ENCODE measurements at regions not wholly inside any gene's neighbourhood (a gene's known extent, or its start where the extent isn't known, plus 50 kb on each side); places are given as distances from the start of the nearest gene placed in this dataset.
"Not testable (repeated sequence)": the region's sequence is repeated elsewhere in the genome, so short reads cannot be mapped to it uniquely, and the experiment has no call there.

DNA sequence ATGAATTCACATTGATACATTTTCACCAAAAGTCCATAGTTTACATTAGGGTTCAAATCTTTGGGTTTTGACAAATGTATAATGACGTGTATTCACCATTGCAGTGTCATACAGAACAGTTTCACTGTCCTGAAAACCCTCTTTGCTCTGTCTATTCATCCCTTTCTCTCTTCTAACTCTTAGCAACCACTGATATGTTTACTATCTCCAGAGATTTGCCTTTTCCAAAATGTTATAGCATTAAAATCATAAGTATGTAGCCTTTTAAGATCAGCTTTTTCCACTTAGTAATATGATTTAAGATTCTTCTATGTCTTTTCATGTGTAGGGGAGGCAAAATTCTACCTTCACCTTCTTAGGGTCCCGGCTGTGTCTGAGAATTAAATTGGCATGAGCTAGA lies 203.8 kb downstream of the TPRG1 start:
- no peak for DNase-seq

DNA sequence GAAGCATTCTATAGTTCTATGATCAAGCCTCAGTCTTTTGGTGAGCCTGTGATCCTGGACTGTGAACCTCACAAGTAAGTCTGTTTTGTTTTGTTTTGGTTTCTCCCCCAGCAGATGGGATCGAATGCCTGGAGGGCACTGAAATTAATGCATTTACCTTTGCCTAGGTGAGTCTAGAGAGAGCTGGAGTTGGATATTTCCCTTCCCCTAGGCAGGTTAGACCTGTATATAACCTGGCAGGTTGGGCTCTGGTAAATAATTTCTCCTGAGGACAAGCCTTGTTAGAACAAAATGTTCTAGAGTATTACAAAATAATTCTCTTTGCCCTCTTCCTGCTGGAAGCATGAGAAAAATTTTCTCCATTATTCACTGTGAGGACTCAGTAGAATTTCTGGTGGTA lies 211.9 kb downstream of the TPRG1 start:
- no peak for DNase-seq

DNA sequence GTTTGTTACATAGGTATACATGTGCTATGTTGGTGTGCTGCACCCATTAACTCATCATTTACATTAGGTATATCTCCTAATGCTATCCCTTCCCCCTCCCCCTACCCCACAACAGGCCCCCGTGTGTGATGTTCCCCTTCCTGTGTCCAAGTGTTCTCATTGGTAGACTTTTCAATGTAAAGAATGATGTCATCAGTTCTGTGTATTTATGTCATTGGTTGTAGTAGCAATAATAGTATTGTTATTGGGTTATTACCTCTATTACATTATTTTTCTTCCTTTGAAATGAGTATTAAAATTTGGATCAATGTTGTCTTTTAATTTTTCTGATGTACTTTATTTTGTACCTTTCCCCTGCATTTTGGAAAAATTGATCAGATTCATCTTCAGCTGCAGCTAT lies 214.1 kb downstream of the TPRG1 start:
- not testable (repeated sequence) for DNase-seq

DNA sequence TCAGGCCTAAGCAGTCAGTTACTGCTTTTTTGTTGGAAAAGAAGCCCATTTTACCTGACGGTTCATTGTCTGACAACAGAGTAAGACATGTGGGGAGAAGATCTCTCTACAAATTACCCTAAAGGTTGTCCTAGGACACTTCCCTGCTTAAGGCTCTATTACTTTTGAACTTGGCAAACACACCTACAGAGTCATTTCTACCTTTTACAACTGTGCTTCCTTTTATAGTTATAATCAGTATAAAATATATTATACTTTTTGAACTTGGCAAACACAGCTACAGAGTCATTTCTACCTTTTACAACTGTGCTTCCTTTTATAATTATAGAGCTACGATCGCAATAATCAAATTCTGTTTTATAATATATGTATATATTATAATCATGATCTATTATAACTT lies 215.0 kb downstream of the TPRG1 start:
- DNase-seq: no peak

DNA sequence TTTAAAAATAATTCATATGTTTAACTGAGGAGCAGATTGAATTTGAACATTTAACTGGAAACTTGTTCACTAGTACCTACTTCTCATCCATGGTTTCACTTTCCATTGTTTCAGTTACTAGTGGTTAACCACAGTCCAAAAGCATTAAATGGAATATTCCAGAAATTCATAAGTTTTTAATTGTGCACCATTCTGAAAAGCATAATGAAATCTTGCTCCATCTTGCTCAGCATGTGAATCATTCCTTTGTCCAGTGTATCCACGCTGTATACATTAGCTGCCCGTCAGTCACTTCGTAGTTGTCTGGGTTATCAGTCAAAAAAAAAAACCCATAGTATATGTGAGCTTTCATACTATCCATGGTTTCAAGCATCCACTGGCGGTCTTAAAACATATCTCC lies 217.6 kb downstream of the TPRG1 start:
- DNase-seq: no peak

DNA sequence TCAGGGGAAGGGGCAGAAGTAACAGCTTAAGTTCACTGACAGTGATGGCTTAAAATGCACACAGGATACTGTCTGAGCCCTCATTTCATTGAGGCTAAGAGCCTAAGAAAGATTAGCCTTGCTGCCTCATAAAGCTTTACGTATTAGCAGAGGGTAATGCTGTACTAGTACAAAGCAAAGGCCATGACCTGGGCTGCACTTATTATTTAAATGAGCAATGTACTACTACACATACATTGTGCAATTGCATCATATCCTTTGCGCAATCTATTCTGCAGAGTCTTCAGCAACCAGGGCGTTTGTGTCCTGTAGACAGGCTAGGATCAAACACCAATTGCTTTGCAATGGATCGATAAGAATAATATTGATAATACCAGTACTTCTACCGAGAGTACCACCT lies 221.8 kb downstream of the TPRG1 start:
- DNase-seq: no peak

DNA sequence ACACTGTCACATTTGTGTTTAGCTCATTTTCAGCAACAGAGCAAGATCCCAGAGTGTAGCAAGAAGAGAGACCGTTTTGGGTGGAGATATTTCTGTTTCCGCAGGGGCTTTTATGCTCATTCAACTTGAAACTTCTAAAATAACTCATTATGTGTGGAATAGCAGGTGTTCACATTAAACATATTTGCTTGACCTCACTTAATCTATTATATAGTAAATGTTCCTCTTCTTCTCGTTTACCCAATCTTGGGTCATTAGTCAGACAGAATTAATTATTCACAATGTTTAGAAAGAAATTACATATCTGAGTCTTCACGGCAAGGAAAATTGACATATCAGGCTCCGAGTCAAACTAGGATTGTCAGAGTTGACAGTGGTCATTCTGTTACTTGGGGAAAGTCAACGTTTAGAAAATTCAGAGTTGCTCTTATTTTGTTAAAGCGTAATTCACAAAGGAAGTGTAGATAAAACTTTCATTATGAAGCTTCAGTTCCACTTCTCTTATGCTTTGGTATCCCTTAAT lies 222.9 kb downstream of the TPRG1 start:
- DNase-seq: peak; percentile 77

DNA sequence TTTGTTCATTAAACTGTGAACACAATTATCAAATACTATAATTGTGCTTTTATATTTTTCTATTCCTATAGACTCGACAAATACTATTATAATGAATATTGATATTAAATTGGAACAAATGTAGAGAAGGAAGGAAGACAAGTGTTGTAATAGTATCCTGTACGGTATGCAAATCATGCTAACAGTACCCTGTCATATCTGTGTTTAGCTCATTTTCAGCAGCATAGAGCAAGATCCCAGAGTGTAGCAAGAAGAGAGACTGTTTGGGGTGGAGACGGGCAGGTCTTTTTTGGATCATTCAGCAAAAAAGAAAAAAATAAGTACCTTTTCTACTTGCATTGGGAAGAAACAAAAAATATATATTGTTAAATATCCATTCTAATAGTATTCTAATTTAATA lies 224.1 kb downstream of the TPRG1 start:
- DNase-seq: no peak

DNA sequence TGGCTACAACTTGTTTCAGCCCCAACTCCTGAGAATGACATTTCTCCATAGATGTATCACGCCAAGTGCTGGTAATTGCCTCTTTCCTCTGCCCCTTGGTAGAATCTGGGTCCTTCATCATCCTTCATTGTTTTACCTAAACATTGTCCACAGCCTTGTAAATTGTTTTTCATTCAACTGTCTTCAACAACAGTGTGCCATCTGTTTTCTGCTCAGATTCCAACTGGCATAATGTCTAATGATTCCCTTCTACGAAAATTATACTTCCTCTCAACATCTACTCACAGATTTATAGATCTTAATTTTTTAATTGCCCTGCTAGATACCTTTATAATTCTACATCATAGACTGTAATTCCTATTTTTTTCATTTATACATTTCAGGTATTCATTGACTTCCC lies 226.9 kb downstream of the TPRG1 start:
- no peak for DNase-seq

DNA sequence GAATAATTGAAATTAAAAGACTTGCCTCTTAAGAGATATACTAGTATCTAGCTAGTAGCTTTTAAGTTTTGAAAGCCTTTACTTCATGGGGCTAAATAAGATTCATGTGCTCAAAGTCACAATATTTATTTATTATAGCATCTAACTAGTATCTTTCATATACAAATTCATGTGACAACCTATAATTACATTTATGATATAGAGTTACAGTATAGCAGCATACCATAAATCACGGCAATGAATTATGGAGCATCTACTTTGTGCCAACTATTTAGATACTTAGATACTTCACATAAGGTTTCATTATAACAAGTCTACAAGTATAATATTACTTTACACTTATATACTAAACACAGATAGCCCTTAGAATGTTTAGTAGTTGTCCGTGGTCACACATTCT lies 229.4 kb downstream of the TPRG1 start:
- no peak for DNase-seq

DNA sequence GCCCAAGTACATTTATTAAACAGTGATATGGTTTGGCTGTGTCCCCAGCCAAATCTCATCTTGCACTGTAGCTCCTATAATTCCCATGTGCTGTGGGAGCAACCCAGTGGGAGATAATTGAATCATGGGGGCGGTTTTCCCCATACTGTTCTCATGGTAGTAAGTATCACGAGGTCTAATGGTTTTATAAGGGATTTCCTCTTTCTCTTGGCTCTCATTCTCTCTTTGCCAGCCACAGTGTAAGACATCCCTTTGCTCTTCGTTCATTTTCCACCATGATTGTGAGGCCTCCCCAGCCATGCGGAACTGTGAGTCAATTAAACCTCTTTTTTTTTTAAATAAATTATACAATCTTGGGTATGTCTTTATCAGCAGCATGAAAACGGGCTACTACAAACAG lies 228.0 kb upstream of the TP63 start:
- DNase-seq: no peak

DNA sequence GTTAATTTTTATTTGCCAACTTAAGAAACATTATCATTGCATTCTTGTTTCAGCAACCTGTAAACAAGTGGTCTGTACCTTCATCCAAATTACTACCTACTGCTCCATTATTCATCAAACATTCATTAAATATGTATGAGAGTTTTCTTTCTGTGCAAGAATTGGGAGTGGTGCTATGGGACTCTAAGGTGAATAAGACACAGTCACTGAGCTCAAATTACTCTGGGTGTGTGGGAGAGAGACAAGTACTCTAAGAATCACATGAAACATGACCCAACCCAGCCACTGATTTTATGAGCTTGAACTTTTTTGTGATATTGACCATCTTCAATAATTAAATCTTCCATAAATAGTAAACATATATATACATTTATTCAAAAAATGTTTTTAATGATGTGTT lies 227.2 kb upstream of the TP63 start:
- DNase-seq: no peak

DNA sequence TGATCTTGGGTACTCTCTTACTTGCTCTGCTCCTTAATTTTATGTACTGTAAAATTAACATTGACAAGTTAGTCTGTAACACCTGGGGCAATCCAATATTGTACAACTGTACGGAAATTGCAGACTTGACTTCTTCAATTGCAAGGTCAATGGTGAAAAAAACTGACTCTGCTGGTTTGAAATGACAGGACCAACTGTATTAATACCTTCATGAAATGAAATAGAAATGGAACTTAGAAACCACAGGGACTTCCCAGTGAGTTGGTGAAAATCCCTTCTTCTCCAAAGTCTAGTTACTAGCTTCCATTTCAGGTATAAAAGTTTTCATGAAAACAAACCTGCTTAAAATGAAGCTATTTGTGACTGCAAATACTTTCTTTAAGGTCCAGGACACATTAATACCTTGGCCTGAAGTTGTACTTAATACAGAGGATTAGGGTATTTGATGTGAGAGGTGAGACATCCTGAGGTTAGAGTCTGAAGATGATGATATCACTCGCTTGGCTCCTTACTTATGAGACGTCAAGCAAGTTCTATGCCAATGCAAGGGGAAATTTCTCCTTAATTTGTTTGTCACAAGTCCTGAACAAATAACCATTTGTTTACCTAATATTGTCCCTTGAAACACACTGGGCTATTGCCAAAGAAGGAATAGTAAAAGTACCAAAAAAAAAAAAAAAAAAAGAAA lies 226.2 kb upstream of the TP63 start:
- DNase-seq: no peak

DNA sequence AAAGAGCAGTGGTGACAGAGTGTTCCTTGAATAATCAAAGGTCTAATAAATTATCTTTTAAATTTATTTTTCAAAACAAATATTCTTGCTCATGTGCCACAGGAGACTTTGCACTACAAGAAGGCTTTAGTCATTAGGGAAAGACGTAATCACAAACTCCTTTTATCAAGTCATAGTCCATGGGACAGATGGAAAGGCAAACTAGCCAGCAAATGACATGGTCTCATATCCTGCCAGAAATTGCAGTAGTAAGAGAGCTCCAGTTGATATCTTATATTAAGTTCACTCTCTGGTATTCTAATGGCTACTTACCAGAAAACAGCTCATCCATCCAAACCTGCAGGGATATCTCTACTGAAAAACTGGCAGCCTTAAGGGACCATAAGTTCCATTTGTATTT lies 225.0 kb upstream of the TP63 start:
- no peak for DNase-seq

DNA sequence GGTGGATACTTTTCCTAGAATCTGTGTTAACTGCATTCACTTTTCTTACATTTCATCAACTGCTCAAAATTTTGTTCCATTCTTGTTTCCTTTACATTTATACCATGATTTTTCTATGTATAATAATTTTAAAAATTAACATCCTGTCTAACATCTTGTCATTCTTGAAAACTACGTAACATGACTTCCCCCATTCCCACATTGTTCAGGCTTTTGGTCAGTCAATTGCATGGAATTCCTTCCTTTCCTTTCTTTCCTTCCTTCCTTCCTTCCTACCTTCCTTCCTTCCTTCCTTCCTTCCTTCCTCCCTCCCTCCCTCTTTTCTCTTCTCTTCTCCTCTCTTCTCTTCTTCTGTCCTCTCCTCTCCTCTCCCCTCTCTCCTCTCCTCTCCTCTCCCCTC lies 220.7 kb upstream of the TP63 start:
- no peak for DNase-seq

DNA sequence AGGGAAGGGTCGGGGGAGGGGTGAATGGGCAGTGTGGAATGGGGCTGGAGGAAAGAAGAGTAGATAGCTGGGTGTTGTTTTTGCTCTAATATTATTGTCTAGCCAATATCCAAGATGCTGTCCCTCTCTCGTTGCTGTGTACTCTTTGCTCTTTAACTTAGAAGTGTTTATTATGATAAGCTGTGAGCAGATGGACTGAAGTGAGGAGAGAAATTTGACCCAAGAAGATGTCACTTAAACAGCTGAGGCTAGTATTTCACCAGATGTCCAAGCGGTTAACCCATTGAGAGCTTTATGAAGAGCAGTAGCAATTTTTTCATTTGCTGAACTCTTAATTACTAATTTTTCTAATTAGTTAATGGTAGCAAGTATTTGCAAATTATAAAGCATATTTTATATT lies 212.2 kb upstream of the TP63 start:
- DNase-seq: peak; percentile 2

DNA sequence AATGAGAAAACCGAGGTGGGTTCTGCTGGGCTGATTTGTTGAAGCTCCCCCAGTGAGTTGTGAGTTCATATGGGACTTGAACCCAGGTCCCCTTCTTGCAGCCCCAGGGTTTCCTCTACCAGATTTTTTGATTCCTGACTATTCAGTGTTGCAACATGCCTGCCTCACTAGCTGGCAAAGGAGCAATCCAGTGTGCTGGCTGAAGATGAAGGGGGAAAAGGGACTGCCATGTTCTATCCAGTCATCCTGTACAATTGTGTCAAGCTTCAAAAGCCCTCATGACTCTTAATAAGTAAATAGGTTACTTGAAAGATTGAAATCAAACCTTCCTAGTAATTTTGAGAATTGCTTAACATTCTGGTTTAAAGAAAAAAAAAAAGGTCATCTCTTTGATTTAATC lies 211.5 kb upstream of the TP63 start:
- DNase-seq: no peak

DNA sequence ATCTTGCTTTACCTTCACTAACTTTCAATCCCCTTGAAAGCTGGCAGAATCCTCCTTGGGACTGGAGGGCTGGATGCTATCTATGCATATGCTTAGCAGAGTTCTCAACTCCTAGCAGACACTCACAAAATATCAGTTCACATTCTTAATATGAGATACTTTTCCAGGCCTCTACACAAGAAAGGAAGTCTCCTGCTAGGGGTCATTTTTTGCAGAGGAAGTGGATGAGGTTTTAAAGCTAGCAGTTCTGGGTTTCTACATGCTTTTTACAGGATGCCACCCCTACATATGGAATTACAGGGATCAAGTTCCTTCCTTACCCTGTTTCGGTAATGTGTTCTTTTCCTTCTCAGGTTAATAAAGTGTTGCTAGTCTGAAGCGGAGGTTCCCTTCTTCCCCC lies 206.3 kb upstream of the TP63 start:
- no peak for DNase-seq

DNA sequence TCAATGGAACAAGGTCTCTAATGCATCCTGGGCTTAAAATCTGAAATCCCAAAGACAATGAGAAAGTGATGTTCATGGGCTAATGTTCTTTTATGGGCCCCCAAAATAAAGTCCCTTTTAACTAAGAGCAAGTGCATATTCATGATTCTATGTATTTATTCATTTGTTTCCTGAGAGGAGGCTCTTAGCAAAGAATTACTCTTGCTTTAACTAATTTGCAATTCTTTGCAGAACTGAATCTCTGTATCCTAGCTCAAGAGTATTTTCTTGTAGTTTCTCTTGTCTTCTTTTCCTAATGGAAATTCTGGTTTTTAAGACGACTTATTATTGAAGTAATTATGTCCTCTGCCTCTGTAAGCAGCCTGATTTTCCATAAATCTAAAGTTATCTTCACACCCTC lies 202.2 kb upstream of the TP63 start:
- DNase-seq: no peak

DNA sequence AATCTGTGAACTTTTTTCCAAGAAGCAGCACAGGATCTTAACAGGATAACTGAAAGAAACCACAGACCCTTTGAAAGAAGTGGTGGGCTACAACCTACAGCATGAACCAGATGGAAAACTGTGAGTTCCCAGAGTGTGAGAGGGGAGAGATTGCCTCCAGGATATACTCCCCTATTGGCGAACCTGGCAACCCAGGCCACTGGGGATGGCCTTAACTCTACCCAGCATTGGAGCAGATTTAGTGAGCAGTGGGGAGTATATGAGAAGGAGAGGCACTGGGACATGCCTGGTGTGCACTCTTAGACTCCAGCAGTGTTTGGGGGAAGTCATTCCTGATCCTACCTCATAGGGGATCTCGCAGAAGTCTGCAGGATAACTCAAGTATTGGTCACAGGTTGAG lies 201.0 kb upstream of the TP63 start:
- no peak for DNase-seq

DNA sequence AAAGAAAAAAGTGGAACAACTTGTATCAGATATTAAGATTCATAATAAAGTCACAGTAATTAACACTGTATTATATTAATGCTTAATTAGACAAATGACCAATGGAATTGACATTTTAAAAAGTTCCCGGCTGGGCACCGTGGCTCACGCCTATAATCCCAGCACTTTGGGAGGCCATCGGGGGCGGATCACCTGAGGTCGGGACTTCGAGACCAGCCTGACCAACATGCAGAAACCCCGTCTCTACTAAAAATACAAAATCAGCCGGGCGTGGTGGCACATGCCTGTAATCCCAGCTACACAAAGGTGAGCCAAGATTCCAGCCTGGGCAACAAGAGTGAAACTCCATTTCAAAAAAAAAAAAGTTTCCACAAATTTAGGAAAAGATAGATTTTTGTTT lies 188.9 kb upstream of the TP63 start:
- DNase-seq: not testable (repeated sequence)

DNA sequence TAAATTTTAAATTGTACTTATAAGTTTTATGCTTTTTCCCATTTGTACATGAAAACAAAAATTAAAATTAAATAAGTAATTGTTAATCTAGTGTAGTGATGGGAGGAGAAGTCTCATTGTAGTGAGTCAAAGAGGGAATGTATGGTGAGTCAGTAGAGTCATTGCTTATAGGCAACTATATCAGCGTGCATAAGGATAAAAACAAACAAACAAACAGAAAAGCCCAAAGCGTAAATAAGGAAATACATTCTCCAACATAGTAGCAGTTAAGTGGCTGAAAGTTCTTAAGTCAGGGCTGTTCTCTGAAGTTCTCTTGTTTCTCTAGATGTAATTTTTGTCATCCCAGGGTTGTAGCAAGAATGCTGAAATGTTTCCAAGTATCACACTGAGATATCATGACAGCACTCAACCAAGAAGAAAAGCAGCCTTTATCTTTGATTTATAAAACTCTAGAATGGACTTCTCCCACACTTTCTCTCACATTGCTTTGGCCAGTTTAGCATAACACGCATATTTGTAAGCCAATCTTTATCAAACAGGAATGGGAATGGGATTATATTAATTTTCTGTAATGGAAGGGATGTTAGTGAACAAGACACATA lies 184.1 kb upstream of the TP63 start:
- no peak for DNase-seq

DNA sequence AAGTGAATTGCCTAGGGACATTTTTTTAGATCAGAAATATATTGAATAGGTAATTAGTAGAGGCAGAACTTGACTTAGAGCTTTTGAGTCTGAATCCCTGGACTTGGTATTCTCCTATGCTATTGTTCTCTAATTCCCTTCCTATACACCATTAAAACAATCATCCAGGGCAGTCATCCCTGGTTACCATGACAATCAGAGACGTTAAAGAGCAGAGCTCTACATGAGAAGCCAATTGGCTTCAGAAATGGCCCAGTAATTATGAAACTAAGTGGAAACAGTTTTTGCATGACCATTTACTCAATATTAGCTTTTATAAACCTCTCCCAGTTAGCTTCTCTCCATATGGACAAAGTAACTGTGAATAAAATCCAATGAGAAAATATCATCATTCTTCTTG lies 182.1 kb upstream of the TP63 start:
- DNase-seq: peak; percentile 48

DNA sequence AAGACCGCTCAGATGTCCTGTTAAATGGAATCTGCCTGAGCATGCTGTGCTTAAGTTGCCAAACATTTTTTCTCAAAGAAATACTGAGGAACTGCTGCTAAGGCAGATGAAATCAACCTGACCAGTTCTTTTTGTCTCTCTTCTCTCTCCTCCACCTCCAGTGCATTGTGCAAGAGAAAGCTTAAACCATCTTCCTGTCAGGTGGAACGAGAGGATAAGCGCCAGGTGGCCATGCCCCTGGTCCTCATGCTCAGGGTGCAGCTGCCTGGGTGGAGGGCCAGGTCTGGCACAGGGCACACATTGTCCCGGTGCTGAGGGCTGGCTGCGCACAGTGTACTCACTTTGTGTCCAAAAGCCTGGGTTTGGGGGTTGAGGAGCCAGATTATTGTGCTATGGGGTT lies 176.2 kb upstream of the TP63 start:
- DNase-seq: no peak

Data from NCI-H748 treated with DMSO at 0.1 percent for 48 hours (cell line).